Epithelial cell of prostate (primary cell): ENCODE measurements at regions not wholly inside any gene's neighbourhood (a gene's known extent, or its start where the extent isn't known, plus 50 kb on each side); places are given as distances from the start of the nearest gene placed in this dataset.
"Not testable (repeated sequence)": the region's sequence is repeated elsewhere in the genome, so short reads cannot be mapped to it uniquely, and the experiment has no call there.

Experiments
- DNase-seq: peaks from one replicate; pipeline ENCODE4 v3.0.0-alpha.2; 2011; ENCODE audit warnings: low read depth, low spot score
- H3K27ac ChIP-seq: fragments of 450-650 bp; 2 replicates; pipeline ENCODE4 v1.5.1; 2017; ENCODE audit warnings: mild to moderate bottlenecking

- no peak for DNase-seq
- H3K27ac ChIP-seq: no peak overlapping the region
These were observed 184.8 kb upstream of the CRIM1 start for GRCh38 chr2:36170805-36171204.

DNA sequence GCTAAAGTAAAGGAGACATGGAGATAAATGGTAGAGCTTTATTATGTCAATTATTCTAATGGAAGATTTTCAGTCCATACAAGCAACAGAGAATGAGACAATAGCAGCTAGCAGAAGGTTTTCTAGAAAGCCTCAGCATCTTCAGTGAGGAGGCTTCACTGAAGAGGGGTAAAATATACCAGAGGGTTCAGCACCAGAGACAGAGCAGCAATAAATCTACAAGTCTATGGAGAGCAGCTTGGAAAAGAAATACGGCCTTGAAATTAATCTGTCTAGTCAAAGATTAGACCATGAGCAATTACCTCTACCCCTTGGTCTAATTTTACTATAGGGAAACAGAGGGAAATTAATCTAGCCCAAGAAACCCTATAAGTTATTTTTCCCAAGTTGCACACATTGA, 185.7 kb upstream of the CRIM1 start:
- no peak for DNase-seq
- no peak overlapping the region for H3K27ac ChIP-seq

DNA sequence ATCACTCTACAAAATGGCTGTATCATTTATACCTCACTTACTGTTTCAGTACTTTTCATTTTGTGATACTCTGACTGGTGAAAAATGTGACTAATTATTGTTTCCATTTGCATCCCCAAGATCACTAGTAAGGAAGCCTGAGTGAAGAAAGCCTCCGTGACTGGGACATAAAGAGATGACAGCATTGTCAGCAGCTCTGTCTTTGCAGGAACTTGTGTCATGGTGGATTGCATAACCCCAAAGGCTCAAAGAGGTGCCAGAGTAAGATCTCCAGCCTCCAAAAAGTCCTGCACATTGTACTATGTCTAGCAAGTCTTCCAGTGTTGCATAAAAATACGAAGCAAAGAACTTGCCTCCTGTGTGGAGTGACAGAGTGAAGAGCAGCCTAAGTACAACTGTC, 187.5 kb upstream of the CRIM1 start:
- no peak overlapping the region for H3K27ac ChIP-seq
- no peak for DNase-seq

DNA sequence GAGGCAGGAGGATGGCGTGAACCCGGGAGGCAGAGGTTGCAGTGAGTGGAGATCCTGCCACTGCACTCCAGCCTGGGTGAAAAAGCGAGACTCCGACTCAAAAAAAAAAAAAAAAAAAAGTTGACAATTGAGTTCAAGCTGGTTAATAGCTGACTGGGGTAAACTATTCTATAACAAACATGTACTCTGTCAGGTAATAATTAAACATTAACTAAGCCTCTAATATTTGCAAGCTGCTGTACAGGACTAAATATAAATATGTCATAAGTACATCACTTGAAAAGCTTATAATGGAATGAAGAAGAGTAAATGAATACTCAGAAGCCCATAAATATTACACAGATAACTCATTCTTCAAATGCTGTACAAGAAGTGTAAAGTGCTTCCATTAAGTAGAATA, 190.4 kb upstream of the CRIM1 start:
- no peak overlapping the region for H3K27ac ChIP-seq
- no peak for DNase-seq

DNA sequence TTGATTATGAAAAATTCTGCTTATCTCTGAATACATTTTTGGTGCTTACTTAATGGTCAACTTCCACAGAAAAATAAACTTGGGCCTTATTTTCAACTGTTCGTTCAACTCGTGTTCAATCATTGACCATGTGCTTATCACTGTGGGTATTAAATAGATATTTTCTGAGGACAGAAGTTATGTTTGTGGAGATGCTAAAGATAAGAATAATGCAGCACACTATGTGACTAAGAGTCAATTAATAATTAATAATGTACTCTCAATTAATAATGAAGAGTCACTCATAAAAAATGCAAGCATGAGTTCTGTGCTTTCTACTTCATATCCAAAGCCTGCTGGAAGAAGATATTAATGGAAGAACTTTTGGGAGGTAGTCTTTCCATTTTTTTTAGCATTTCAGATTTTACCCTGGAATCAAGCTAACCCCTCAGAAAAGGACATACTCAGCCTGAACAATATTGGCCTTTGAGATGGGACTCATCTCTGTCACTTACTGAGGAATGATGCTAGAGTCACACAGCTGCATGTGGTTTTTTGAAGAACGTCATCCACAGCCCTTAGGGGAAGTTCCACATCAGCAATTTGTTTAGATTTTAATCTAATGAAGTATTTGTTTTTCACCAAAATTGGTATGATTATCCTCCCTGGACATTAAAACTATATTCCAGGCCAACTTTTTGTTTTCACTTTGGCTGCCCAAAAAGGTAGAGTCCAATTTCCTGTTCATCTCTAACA, 191.9 kb upstream of the CRIM1 start:
- DNase-seq: no peak

DNA sequence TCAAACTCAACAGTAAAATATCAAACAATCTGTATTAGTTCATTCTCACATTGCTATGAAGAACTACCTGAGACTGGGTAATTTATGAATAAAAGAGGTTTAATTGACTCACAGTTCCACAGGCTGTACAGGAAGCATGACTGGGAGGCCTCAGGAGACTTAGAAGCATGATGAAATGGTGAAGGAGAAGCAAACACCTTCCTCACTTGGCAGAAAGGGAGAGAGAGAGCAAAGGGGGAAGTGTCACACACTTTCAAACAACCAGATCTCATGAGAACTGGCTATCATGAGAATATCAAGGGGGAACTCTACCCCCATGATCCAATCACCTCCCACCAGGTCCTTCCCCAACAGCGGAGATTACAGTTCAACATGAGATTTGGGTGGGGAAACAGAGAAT, 198.5 kb upstream of the CRIM1 start:
- H3K27ac ChIP-seq, DNase-seq: not testable (repeated sequence)

More for the DNA sequence above, 191.9 kb upstream of the CRIM1 start:
- no peak overlapping the region for H3K27ac ChIP-seq

GRCh38 chr2:36147670-36148390, 207.7 kb upstream of the CRIM1 start:
- no peak for DNase-seq
- H3K27ac ChIP-seq: no peak overlapping the region

DNA sequence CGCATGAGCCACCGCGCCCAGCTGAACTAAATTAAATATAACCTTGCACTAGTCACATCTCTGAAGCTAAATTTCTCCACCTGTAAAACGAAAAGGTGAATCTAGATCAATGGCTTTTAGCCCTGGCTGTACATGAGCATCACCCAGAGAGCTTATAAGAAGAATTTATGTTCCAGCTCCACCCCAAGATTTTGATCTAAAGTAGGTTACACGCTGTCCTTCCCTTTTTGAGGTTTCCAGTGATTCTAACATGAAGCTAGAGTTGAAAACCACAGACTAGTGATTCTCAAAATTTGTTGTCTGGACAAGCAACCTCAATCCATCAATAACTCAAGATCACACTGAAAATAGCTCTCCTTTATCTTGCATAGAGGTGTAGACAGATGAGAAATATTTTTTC, 208.8 kb upstream of the CRIM1 start:
- DNase-seq: no peak
- H3K27ac ChIP-seq: no peak overlapping the region

GRCh38 chr2:36140391-36140790, 215.2 kb upstream of the CRIM1 start:
- H3K27ac ChIP-seq: no peak overlapping the region
- DNase-seq: no peak

- no peak for DNase-seq
- no peak overlapping the region for H3K27ac ChIP-seq
These were observed 218.0 kb upstream of the CRIM1 start for GRCh38 chr2:36137612-36138011.

DNA sequence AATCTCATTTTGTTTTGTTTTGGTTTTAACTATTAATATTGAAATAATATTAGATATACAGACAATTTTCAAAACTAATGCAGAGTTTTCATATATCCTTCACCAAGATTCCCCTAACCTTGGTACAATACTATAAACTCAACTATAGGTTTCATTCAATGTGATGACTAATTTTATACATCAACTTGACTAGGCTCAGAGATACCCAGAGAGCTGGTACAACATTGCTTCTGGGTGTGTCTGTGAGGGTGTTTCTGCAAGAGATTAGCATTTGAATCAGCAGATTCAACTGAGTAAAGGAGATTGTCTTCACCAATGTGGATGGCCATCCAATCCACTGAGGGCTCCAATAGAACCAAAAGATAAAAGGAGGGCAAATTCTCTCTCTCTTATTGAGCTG, 221.3 kb upstream of the CRIM1 start:
- DNase-seq: no peak
- no peak overlapping the region for H3K27ac ChIP-seq

- no peak for DNase-seq
These were observed 227.2 kb upstream of the CRIM1 start for GRCh38 chr2:36128359-36128758.

DNA sequence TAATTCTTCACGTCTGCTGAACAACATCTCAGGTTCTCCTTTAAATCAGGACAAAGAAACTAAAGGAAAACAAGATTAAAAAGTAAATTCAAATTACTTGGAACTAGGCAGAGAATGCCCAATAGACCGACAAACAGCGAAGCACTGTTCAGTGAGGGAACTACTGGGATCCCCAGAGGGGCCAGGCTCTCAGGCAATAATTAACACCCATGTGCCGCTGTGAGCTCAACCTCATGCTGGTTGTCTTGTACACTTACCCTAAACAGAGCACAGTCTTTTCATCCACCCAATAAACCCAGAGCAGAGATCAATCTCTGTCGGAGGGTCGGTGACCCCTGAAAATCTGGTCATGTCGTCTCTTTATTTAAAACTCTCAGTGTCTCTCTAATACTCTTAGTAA, 229.9 kb upstream of the CRIM1 start:
- no peak overlapping the region for H3K27ac ChIP-seq
- no peak for DNase-seq

More at GRCh38 chr2:36128359-36128758, 227.2 kb upstream of the CRIM1 start:
- H3K27ac ChIP-seq: no peak overlapping the region

DNA sequence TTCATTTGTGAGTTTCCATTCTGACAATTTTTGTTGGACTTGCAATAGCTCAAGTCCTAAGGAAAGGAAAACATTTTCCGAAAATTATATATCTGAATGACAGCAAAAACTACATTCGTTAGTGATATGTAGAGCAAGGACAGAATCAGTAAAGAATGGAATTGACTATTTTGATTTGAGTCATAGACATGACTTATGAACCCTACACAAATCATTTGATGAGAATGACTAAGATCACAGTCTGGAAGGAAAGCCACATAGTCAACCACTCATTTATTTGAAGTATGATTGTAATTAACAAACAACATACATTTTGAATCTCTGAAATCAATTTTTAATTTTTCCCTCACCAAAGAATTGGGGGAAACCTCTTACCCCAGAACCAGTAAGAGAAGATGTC, 231.6 kb upstream of the CRIM1 start:
- no peak for DNase-seq
- H3K27ac ChIP-seq: no peak overlapping the region

DNA sequence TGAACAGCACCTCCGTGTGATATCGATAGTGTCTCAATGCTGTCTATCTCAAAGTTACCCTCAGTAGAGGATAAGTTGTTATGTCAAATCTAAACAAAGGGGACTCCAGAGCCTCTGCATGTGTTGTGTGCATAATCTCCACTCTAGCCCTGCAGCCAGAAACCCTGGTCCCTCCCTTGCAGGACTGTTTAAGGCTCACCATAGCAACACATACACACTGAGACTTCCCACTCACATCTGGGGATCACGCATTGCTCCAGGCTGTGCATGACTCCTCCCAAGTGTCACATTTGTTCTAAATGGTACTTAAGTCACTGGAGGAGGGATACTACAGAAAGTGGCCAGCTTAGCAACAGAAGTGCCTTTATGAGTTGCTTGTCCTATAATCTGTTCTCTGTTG, 258.6 kb upstream of the CRIM1 start:
- no peak overlapping the region for H3K27ac ChIP-seq
- no peak for DNase-seq

- H3K27ac ChIP-seq, DNase-seq: not testable (repeated sequence)
These were observed 263.5 kb upstream of the CRIM1 start for GRCh38 chr2:36091844-36092741.

DNA sequence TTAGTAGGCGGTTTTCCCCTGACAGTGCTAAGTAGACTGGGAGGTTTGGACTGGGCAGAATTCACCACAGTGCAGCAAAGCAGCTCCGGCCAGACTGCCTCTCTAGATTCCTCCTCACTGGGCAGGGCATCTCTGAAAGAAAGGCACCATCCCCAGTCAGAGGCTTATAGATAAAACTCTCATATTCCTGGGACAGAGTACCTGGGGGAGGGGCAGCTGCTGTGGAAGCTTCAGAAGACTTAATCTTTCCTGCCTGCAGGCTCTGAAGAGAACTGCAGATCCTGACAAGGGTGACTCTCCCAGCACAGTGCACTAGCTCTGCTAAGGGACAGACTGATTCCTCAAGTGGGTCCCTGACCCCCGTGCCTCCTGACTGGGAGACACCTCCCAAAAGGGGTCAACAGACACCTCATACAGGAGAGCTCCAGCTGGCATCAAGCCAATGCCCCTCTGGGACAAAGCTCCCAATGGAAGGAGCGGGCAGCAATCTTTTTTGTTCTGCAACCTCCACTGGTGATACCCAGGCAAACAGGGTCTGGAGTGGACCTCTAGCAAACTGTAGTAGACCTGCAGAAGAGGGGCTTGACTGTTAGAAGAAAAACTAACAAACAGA, 266.8 kb upstream of the CRIM1 start:
- DNase-seq: no peak
- no peak overlapping the region for H3K27ac ChIP-seq

DNA sequence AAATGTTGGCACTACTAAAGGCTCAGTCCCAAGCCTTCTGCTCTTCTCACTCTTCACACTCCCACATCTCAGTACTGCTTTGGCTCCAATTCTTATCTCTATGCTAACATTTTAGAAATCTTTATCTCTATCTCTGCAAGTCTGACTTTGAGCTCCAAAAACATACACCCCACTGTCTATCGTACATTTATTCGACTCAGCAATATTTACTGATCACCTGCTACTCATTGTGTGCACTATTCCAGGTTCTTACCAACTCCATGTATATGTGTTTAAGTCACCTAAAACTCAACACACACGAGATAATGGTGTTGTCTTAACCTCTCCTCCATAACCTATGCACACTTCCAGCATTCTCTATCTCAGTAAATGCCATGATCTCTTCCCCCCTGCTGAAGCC, 268.2 kb upstream of the CRIM1 start:
- no peak for DNase-seq
- H3K27ac ChIP-seq: no peak overlapping the region

DNA sequence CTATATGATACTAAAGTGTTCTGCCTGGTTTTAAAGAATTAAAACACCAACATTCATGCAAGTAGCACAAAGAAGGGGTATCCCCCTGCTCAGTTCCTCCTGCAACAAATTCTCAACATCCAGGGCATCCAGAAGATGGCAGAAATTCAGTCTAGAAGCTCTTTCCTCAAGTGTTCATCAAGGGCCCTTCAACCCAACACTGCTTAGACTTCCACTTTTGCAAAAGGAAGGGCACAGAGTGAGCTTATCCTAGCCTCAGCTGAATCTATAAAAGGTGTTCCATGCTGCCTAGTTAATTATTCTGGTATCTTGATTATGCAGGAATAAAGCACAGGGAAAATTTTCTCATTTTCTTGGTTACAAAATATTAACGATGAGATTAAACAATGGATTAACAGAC, 275.8 kb upstream of the CRIM1 start:
- DNase-seq: no peak
- no peak overlapping the region for H3K27ac ChIP-seq

DNA sequence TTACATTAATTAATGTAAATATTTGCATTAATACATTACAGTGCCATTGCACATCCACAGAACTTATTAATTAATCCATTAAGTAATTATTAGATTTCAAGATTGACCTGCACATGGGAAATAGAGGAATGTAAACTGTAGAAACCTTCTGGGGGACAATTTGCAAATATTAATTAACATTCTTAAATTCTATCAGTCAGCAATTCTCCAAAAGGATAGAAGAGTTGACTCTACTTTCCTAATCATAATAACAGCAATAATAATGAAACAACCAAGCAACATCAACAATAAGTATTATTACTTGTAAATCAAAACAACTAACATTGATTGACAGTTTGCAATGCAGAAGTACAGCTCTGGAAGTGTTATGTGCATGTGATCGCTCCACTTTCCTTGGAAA, 281.6 kb upstream of the CRIM1 start:
- no peak for DNase-seq
- H3K27ac ChIP-seq: no peak overlapping the region

DNA sequence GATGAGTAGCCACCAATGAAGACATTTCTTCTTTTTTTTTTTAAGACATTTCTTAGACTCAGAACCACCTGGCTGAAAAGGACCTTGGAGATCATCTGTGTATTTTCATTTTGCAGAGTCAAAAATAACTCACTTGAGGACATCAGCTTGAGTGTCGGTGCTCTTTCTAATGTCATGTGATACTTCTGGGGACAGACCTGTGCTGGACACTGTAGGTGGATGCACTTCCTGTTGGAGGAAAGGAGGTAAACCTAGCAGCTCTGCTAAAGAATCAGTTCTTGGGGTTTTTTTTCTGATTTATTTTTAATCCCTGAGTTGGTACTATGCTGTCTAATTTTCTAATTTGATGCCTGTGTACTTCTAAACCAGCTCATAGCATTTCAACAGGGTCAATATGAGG, 283.9 kb upstream of the CRIM1 start:
- no peak overlapping the region for H3K27ac ChIP-seq
- DNase-seq: no peak
